Adrenal gland (tissue), 9 donors: ENCODE measurements at regions not wholly inside any gene's neighbourhood (a gene's known extent, or its start where the extent isn't known, plus 50 kb on each side); places are given as distances from the start of the nearest gene placed in this dataset.
"Not testable (repeated sequence)": the region's sequence is repeated elsewhere in the genome, so short reads cannot be mapped to it uniquely, and the experiment has no call there.

Source experiments
- DNase-seq, 7 donors: peaks; one replicate each; pipeline ENCODE4 v3.0.0-alpha.2; 2019 to 2020
- H3K27ac ChIP-seq, 5 donors: fragments of 200-600 bp; sonication (generic) in 4 of 5; 1 replicate in 3 of 5; 2 replicates in 2 of 5; pipeline versions ENCODE4 v1.5.1 to v1.8.0; 2016 to 2020; ENCODE audit warnings: mild to moderate bottlenecking in 1 of 5
- H3K27me3 ChIP-seq: fragments of 200-600 bp; 2 replicates; pipeline ENCODE4 v1.8.0; 2021
- H3K36me3 ChIP-seq, 2 donors: fragments of 200-600 bp; replicated peaks in 1 of 2; 1 replicate in 1 of 2; 2 replicates in 1 of 2; pipeline versions ENCODE4 v1.5.1 to v1.8.0; 2018 to 2022
- H3K4me1 ChIP-seq, 2 donors: fragments of 200-600 bp; replicated peaks in 1 of 2; 1 replicate in 1 of 2; 2 replicates in 1 of 2; pipeline versions ENCODE4 v1.5.1 to v1.8.0; 2018 to 2021
- H3K4me3 ChIP-seq, 4 donors: fragments of 200-600 bp; sonication (generic) in 3 of 4; one replicate each; pipeline ENCODE4 v1.5.1; 2016 to 2018
- H3K9me3 ChIP-seq, 3 donors: fragments of 200-600 bp; sonication (generic) in 1 of 3; replicated peaks in 1 of 3; 1 replicate in 2 of 3; 2 replicates in 1 of 3; pipeline versions ENCODE4 v1.5.1 to v1.8.0; 2016 to 2021
- CTCF ChIP-seq, 6 experiments: fragments of 450-650 bp in 4 of 6; fragments of 200-600 bp in 2 of 6; sonication (generic) in 1 of 6; IDR thresholded peaks; 1 replicate in 5 of 6; 2 replicates in 1 of 6; pipeline versions ENCODE4 v1.5.1 to v1.8.0; 2016 to 2021; ENCODE audit warnings: antibody characterized with exemption in 6 of 6, mild to moderate bottlenecking in 2 of 6, moderate library complexity in 1 of 6
- POLR2A ChIP-seq, 2 donors: fragments of 450-650 bp; IDR thresholded peaks; one replicate each; pipeline ENCODE4 v1.6.1; 2017; ENCODE audit warnings: antibody characterized with exemption in 2 of 2, mild to moderate bottlenecking in 2 of 2, moderate library complexity in 1 of 2
- WGBS, 4 donors: extraction: QIAGEN DNeasy Blood & Tissue Kit in 2 of 4; methylation state at CpG; one replicate each; pipeline versions ENCODE4 v1.1.5 to v1.1.7; 2013 to 2017; 5-methylcytosine and 5-hydroxymethylcytosine counted together
- intact Hi-C, 2 donors: fragments of 100-400 bp; cut with DNase I; formaldehyde crosslinking; loops; one replicate each; pipeline versions ENCODE4 v1.14.1 to v1.15.0; 2022 to 2023
- donor health status: healthy with polysubstance abuse.
- donor health status: Bipolar disorder and iron deficiency.
- donor health status: DM: yes; HTN: yes; CAD: no.
- donor health status: DM: no; HTN: no; CAD: no.
- donor health status: DM: no; HTN: no; CAD: no.

- no peak for DNase-seq
- Histone ChIP-seq H3K4me3 (no peak overlapping the region), H3K36me3 (no peaks in the 10 kb centered on the region), H3K4me1 (no peaks in the 10 kb centered on the region), H3K27ac (no peak overlapping the region), H3K27me3 (no peaks in the 10 kb centered on the region), H3K9me3 (no peaks in the 10 kb centered on the region)
- TF ChIP-seq CTCF (IDR thresholded peaks at IDR 0.05) (no peak), POLR2A (IDR thresholded peaks at IDR 0.05) (no peak)
- intact Hi-C loops = no loop called here
- WGBS, 4 donors = 69 to 79% (median 79%) methylated on average over 5 of the region's 5 CpGs
Observed at GRCh38 chr1:74858136-74858535, 125.2 kb downstream of the TYW3 start.

DNA sequence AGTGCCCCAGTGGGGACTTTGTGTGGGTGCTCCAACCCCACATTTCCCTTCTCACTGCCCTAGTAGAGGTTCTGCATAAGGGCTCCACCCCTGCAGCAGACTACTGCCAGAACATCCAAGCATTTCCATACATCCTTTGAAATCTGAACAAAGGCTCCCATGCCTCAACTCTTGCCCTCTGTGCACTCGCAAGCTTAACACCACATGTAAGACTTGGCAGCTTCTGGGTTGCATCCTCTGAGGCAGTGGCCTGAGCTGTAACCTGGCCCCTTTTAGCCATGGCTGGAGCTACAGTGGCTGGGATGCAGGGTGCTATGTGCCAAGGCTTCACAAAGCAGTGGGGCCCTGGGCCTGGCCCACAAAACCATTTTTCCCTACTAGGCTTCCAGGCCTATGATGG, 128.9 kb downstream of the TYW3 start:
- intact Hi-C loops = no loop called here
- Histone ChIP-seq H3K36me3 (no peaks in the 10 kb centered on the region), H3K4me3 (no peak overlapping the region), H3K27ac (no peak overlapping the region), H3K9me3 (no peaks in the 10 kb centered on the region), H3K27me3 (no peaks in the 10 kb centered on the region), H3K4me1 (no peaks in the 10 kb centered on the region)
- DNase-seq = no peak
- TF ChIP-seq CTCF (IDR thresholded peaks at IDR 0.05) (no peak), POLR2A (IDR thresholded peaks at IDR 0.05) (no peak)
- WGBS, 4 donors = 60 to 90% (median 71%) methylated on average over 1 of the region's 1 CpG; no CpG with 5 or more reads in 1 of the 4 donors

DNA sequence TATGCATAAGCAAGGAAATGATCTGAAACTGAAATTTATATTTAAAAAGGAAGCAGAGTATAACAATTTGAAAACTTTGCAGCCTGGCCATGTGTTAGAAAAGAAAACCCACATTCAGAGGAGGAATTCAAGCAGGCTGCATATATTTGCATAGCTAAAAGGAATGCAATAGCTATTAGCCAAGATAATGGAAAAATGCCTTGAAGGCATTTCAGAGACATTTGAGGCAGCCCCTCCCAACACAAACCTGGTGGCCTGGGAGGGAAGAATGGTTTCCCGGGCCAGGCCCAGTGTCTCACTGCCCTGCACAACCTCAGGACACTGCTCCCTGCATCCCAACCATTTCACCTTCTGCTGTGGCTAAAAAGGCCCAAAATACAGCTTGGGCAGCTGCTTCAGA, 136.8 kb downstream of the TYW3 start:
- no peak for TF ChIP-seq POLR2A (IDR thresholded peaks at IDR 0.05)
- no peak for TF ChIP-seq CTCF (IDR thresholded peaks at IDR 0.05)
- Histone ChIP-seq H3K27me3 (no peaks in the 10 kb centered on the region), H3K9me3 (no peaks in the 10 kb centered on the region), H3K27ac (no peak overlapping the region), H3K4me1 (no peaks in the 10 kb centered on the region), H3K4me3 (no peak overlapping the region), H3K36me3 (no peaks in the 10 kb centered on the region)
- intact Hi-C loops = no loop called here
- 44 to 67% (median 60%) methylated on average over 1 of the region's 1 CpG for whole genome bisulfite sequencing, 4 donors
- DNase-seq = no peak

DNA sequence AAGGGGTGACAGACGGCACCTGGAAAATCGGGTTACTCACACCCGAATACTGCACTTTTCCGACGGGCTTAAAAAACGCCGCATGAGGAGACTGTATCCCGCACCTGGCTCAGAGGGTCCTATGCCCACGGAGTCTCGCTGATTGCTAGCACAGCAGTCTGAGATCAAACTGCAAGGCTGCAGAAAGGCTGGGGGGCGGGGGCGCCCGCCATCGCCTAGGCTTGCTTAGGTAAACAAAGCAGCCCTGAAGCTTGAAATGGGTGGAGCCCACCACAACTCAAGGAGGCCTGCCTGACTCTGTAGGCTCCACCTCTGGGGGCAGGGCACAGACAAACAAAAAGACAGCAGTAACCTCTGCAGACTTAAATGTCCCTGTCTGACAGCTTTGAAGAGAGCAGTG, 144.4 kb downstream of the TYW3 start:
- H3K27me3 ChIP-seq, H3K9me3 ChIP-seq, H3K36me3 ChIP-seq, intact Hi-C loops, H3K4me3 ChIP-seq, H3K4me1 ChIP-seq, H3K27ac ChIP-seq, DNase-seq: not testable (repeated sequence)
- 76 to 86% (median 80%) methylated on average over 4 to 14 of the region's 14 CpGs for WGBS, 4 donors

DNA sequence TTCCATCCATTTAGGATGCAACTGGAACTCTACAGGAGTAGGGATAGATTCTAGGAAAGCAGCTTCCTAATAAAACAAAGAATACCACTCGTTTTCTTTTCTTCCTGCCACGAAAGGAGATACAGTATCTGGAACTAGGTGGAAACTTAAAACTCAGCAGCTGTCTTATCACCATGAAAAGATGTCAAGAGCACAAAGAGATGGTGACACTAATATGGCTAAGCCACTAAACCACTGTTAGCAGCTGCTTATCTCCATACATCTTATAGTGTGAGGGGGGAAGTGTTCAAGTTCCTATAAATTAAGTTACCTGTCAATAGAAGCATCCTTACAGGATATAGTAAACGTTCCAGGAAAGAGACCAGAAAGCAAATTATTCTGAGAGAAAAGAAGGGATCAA, 162.5 kb downstream of the TYW3 start:
- no peak for TF ChIP-seq POLR2A (IDR thresholded peaks at IDR 0.05)
- TF ChIP-seq CTCF (IDR thresholded peaks at IDR 0.05) = no peak
- DNase-seq = no peak
- WGBS, 4 donors = 41 to 56% (median 46%) methylated on average over 3 of the region's 3 CpGs
- H3K36me3 ChIP-seq = no peaks in the 10 kb centered on the region
- intact Hi-C loops = no loop called here
- H3K4me1 ChIP-seq = no peaks in the 10 kb centered on the region
- H3K27me3 ChIP-seq = no peaks in the 10 kb centered on the region
- no peak overlapping the region for H3K4me3 ChIP-seq
- no peak overlapping the region for H3K27ac ChIP-seq
- H3K9me3 ChIP-seq = no peaks in the 10 kb centered on the region
